Hepatocyte (in vitro differentiated cells): ENCODE measurements at regions not wholly inside any gene's neighbourhood (a gene's known extent, or its start where the extent isn't known, plus 50 kb on each side); places are given as distances from the start of the nearest gene placed in this dataset.

ENCODE experiments used
- EZH2 ChIP-seq: fragments of 200-600 bp; sonication (generic); IDR thresholded peaks from 2 replicates; pipeline ENCODE4 v1.6.1; 2016; ENCODE audit warnings: antibody characterized with exemption, mild to moderate bottlenecking, borderline replicate concordance
- EZH2phosphoT487 ChIP-seq: fragments of 200-600 bp; sonication (generic); IDR thresholded peaks from one replicate; pipeline ENCODE4 v1.6.1; 2018; ENCODE audit warnings: antibody characterized with exemption, mild to moderate bottlenecking, low read depth, moderate library complexity; ENCODE audit not compliant: unreplicated experiment, severe bottlenecking
- TF ChIP-seq, protein P1 (sequence below): fragments of 200-600 bp; sonication (generic); IDR thresholded peaks from 2 replicates; pipeline ENCODE4 v1.5.1; 2016; ENCODE audit warnings: antibody characterized with exemption, mild to moderate bottlenecking; ENCODE audit not compliant: poor library complexity

DNA sequence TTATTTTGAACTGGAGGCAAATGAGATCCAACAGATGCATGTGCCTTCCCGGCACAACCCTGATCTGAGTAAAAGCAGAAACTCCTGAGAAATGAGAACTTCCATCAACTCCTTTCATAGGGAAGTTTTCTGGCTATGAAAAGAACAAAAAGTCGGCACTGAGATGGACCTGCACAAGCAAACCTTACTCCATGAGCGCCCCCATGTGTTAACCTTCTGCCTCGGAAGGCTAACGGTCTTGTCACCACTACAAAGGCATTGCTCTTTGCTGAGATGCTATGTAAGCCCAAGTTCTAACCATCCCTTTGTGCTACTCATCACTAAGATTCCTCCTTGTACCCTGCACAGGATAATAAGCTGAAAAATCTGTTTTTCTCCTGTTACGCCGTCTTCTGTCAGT lies 57.3 kb upstream of the SULT1C3 start:
- TF ChIP-seq, protein P1, sequence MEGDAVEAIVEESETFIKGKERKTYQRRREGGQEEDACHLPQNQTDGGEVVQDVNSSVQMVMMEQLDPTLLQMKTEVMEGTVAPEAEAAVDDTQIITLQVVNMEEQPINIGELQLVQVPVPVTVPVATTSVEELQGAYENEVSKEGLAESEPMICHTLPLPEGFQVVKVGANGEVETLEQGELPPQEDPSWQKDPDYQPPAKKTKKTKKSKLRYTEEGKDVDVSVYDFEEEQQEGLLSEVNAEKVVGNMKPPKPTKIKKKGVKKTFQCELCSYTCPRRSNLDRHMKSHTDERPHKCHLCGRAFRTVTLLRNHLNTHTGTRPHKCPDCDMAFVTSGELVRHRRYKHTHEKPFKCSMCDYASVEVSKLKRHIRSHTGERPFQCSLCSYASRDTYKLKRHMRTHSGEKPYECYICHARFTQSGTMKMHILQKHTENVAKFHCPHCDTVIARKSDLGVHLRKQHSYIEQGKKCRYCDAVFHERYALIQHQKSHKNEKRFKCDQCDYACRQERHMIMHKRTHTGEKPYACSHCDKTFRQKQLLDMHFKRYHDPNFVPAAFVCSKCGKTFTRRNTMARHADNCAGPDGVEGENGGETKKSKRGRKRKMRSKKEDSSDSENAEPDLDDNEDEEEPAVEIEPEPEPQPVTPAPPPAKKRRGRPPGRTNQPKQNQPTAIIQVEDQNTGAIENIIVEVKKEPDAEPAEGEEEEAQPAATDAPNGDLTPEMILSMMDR = peak; percentile 12
- TF ChIP-seq EZH2 (no peak), EZH2phosphoT487 (no peak)
